GM18508 (cell line): ENCODE measurements at regions not wholly inside any gene's neighbourhood (a gene's known extent, or its start where the extent isn't known, plus 50 kb on each side); places are given as distances from the start of the nearest gene placed in this dataset.

ENCODE experiments used
- ATAC-seq: cut with Tn5 transposase; IDR thresholded peaks from one replicate; pipeline ENCODE4 v1.9.1; 2021; ENCODE audit warnings: moderate number of reproducible peaks; ENCODE audit not compliant: insufficient read depth, unreplicated experiment

- ATAC-seq, result no peak
These were observed 130.6 kb upstream of the UBASH3B start for GRCh38 chr11:122524898-122525297.

GRCh38 chr11:122523846-122524805, 131.4 kb upstream of the UBASH3B start:
- no peak for ATAC-seq

GRCh38 chr11:122521626-122522025, 133.9 kb upstream of the UBASH3B start:
- ATAC-seq, result no peak

- ATAC-seq, result no peak
These were observed 137.8 kb upstream of the UBASH3B start for GRCh38 chr11:122517403-122518379.

- ATAC-seq, result no peak
These were observed 138.8 kb upstream of the UBASH3B start for GRCh38 chr11:122516686-122517085.

GRCh38 chr11:122513997-122514396, 141.5 kb upstream of the UBASH3B start:
- ATAC-seq, result no peak

- no peak for ATAC-seq
These were observed 142.2 kb upstream of the UBASH3B start for GRCh38 chr11:122513328-122513727.

- no peak for ATAC-seq
These were observed 142.8 kb upstream of the UBASH3B start for GRCh38 chr11:122512688-122513087.

- no peak for ATAC-seq
These were observed 145.6 kb upstream of the UBASH3B start for GRCh38 chr11:122509899-122510298.

GRCh38 chr11:122509091-122509490, 146.4 kb upstream of the UBASH3B start:
- no peak for ATAC-seq

- no peak for ATAC-seq
These were observed 150.1 kb upstream of the UBASH3B start for GRCh38 chr11:122505304-122506006.

- no peak for ATAC-seq
These were observed 161.3 kb upstream of the UBASH3B start for GRCh38 chr11:122494221-122494620.

- ATAC-seq, result no peak
These were observed 164.0 kb upstream of the UBASH3B start for GRCh38 chr11:122491509-122491908.

- no peak for ATAC-seq
These were observed 166.4 kb upstream of the UBASH3B start for GRCh38 chr11:122488892-122489706.

GRCh38 chr11:122487669-122488068, 167.9 kb upstream of the UBASH3B start:
- no peak for ATAC-seq

- ATAC-seq, result no peak
These were observed 168.6 kb upstream of the UBASH3B start for GRCh38 chr11:122486793-122487495.

- no peak for ATAC-seq
These were observed 176.5 kb upstream of the UBASH3B start for GRCh38 chr11:122478986-122479385.

GRCh38 chr11:122468965-122469364, 186.6 kb upstream of the UBASH3B start:
- ATAC-seq, result no peak

- ATAC-seq, result no peak
These were observed 192.0 kb upstream of the UBASH3B start for GRCh38 chr11:122463530-122463929.
